GM23338 (cell line): ENCODE measurements at regions not wholly inside any gene's neighbourhood (a gene's known extent, or its start where the extent isn't known, plus 50 kb on each side); places are given as distances from the start of the nearest gene placed in this dataset.

Experiments used
- ATAC-seq: fragments of 200-7000 bp; cut with Tn5 transposase; 3 replicates; pipeline ENCODE4 v1.9.1; 2020
- DNase-seq: peaks from one replicate; pipeline ENCODE4 v3.0.0-alpha.2; 2015; ENCODE audit warnings: low spot score
- H2AFZ ChIP-seq: fragments of 200-600 bp; sonication (generic); 2 replicates; pipeline ENCODE4 v1.8.0; 2016; ENCODE audit warnings: antibody characterized with exemption, mild to moderate bottlenecking, moderate library complexity
- H3F3A ChIP-seq: fragments of 200-600 bp; sonication (generic); replicated peaks from 2 replicates; pipeline ENCODE4 v1.8.0; 2017; ENCODE audit warnings: antibody characterized with exemption, mixed run types, low read depth
- H3K27ac ChIP-seq: fragments of 200-600 bp; sonication (generic); 2 replicates; pipeline ENCODE4 v1.6.1; 2016; ENCODE audit warnings: low read depth
- H3K27me3 ChIP-seq: fragments of 200-600 bp; sonication (generic); 2 replicates; pipeline ENCODE4 v1.8.0; 2016; ENCODE audit warnings: mild to moderate bottlenecking, mixed run types, moderate library complexity; ENCODE audit not compliant: insufficient read depth
- H3K36me3 ChIP-seq: fragments of 200-600 bp; sonication (generic); 2 replicates; pipeline ENCODE4 v1.8.0; 2016; ENCODE audit warnings: mild to moderate bottlenecking; ENCODE audit not compliant: insufficient read depth
- H3K4me1 ChIP-seq: fragments of 200-600 bp; sonication (generic); 2 replicates; pipeline ENCODE4 v1.8.0; 2016; ENCODE audit warnings: mild to moderate bottlenecking, moderate library complexity; ENCODE audit not compliant: insufficient read depth
- H3K4me2 ChIP-seq: fragments of 200-600 bp; sonication (generic); 2 replicates; pipeline ENCODE4 v1.7.1; 2017; ENCODE audit warnings: mixed run types
- H3K4me3 ChIP-seq: fragments of 200-600 bp; sonication (generic); 2 replicates; pipeline ENCODE4 v1.6.1; 2016; ENCODE audit warnings: mixed run types
- H3K79me2 ChIP-seq: fragments of 200-600 bp; sonication (generic); replicated peaks from 2 replicates; pipeline ENCODE4 v1.8.0; 2017; ENCODE audit warnings: mild to moderate bottlenecking; ENCODE audit not compliant: insufficient read depth
- H3K9me2 ChIP-seq: fragments of 200-600 bp; sonication (generic); 2 replicates; pipeline ENCODE4 v1.8.0; 2017; ENCODE audit not compliant: insufficient read depth
- H4K20me1 ChIP-seq: fragments of 200-600 bp; sonication (generic); replicated peaks from 2 replicates; pipeline ENCODE4 v1.8.0; 2017; ENCODE audit warnings: mild to moderate bottlenecking; ENCODE audit not compliant: insufficient read depth
- H3K27ac Mint-ChIP-seq: 2 replicates; pipeline ENCODE4 v1.8.0; 2020; ENCODE audit warnings: inconsistent platforms, mild to moderate bottlenecking, moderate library complexity, mixed read lengths
- H3K27me3 Mint-ChIP-seq: 3 replicates; pipeline ENCODE4 v1.8.0; 2022; ENCODE audit warnings: low read depth, mild to moderate bottlenecking, moderate library complexity, mixed read lengths, inconsistent platforms; ENCODE audit not compliant: insufficient read depth, poor library complexity
- H3K36me3 Mint-ChIP-seq: 3 replicates; pipeline ENCODE4 v1.8.0; 2021; ENCODE audit warnings: low read depth, mild to moderate bottlenecking, inconsistent platforms, moderate library complexity, mixed read lengths
- H3K4me1 Mint-ChIP-seq: 3 replicates; pipeline ENCODE4 v1.8.0; 2020; ENCODE audit warnings: mild to moderate bottlenecking, inconsistent platforms, mixed read lengths
- H3K4me3 Mint-ChIP-seq: 3 replicates; pipeline ENCODE4 v1.8.0; 2021; ENCODE audit warnings: moderate library complexity, mild to moderate bottlenecking, inconsistent platforms, mixed read lengths
- H3K9me3 Mint-ChIP-seq: 3 replicates; pipeline ENCODE4 v1.8.0; 2020; ENCODE audit warnings: moderate library complexity, mild to moderate bottlenecking, inconsistent platforms, mixed read lengths
- CREB1 ChIP-seq: fragments of 250-450 bp; sonication (Bioruptor Pico); IDR thresholded peaks from 2 replicates; pipeline ENCODE4 v1.5.0; 2020; ENCODE audit warnings: low read depth, mild to moderate bottlenecking, moderate library complexity
- EZH2 ChIP-seq: fragments of 200-600 bp; sonication (generic); IDR thresholded peaks from one replicate; pipeline ENCODE4 v1.8.0; 2017; ENCODE audit warnings: antibody characterized with exemption, mild to moderate bottlenecking, low read depth; ENCODE audit not compliant: unreplicated experiment
- EZH2phosphoT487 ChIP-seq: fragments of 200-600 bp; sonication (generic); IDR thresholded peaks from one replicate; pipeline ENCODE4 v1.8.1; 2018; ENCODE audit warnings: antibody characterized with exemption; ENCODE audit not compliant: unreplicated experiment
- JUNB ChIP-seq: IDR thresholded peaks from one replicate; pipeline ENCODE4 v1.6.1; 2016; ENCODE audit warnings: antibody characterized with exemption; ENCODE audit not compliant: unreplicated experiment
- NANOG ChIP-seq: IDR thresholded peaks from 2 replicates; pipeline ENCODE4 v1.6.1; 2016; ENCODE audit warnings: antibody characterized with exemption, borderline replicate concordance
- POLR2AphosphoS5 ChIP-seq: IDR thresholded peaks from 2 replicates; pipeline ENCODE4 v1.6.1; 2016; ENCODE audit warnings: antibody characterized with exemption, low read depth
- STAT1 ChIP-seq: IDR thresholded peaks from one replicate; pipeline ENCODE4 v1.6.1; 2016; ENCODE audit warnings: antibody characterized with exemption; ENCODE audit not compliant: unreplicated experiment
- ZNF331 ChIP-seq: fragments of 250-450 bp; sonication (Bioruptor Pico); IDR thresholded peaks from 2 replicates; pipeline ENCODE4 v1.5.0; 2020; ENCODE audit warnings: low read depth, mild to moderate bottlenecking, moderate library complexity
- TF ChIP-seq, protein P1 (sequence below): IDR thresholded peaks from 2 replicates; pipeline ENCODE4 v1.6.1; 2016; ENCODE audit warnings: antibody characterized with exemption
- TF ChIP-seq, protein P2 (sequence below), 2 experiments: fragments of 200-600 bp in 1 of 2; sonication (generic) in 1 of 2; conservative IDR thresholded peaks; 2 replicates each; pipeline versions ENCODE4 v1.5.1 to v1.6.1; 2016 to 2017; ENCODE audit warnings: antibody characterized with exemption in 2 of 2, low read depth in 2 of 2, mild to moderate bottlenecking in 2 of 2, moderate library complexity in 1 of 2
- TF ChIP-seq, protein P3 (sequence below): IDR thresholded peaks from one replicate; pipeline ENCODE4 v1.6.1; 2018; ENCODE audit warnings: antibody characterized with exemption; ENCODE audit not compliant: unreplicated experiment

DNA sequence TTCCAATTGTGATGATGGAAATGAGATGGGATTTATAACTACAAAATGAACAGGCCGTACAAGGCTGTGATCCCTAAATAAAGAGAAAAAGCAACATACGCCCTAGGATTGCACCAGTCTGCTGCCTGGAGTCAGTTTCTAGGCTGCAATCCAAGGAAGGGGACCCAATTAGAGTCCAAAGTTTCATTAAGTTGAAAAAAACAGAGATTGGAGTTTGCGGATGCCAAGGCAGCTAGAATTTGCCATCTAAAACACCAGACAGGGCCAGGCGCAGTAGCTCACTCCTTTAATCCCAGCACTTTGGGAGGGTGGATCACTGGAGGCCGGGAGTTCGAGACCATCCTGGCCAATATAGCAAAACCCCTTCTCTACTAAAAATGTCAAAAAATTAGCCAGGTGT is 661.0 kb downstream of the RPS29 start:
- no peak for DNase-seq
- Mint-ChIP-seq H3K27me3 (no peaks in the 10 kb centered on the region), H3K4me3 (no peak overlapping the region)

More for the DNA sequence above, 661.0 kb downstream of the RPS29 start:
- Mint-ChIP-seq H3K9me3 (no peaks in the 10 kb centered on the region), H3K4me1 (peaks cover 4% of the 10 kb centered on the region; the same call in 1 of the 3 replicates), H3K27ac (no peak overlapping the region), H3K36me3 (no peaks in the 10 kb centered on the region)
- Histone ChIP-seq H3K79me2 (no peaks in the 10 kb centered on the region), H4K20me1 (no peaks in the 10 kb centered on the region), H3K9me2 (peaks cover 6% of the 10 kb centered on the region; the same call in 1 of the 2 replicates), H3K4me2 (no peak overlapping the region), H2AFZ (no peak overlapping the region), H3F3A (no peaks in the 10 kb centered on the region), H3K4me1 (no peaks in the 10 kb centered on the region), H3K4me3 (no peak overlapping the region), H3K27me3 (no peaks in the 10 kb centered on the region), H3K36me3 (no peaks in the 10 kb centered on the region), H3K27ac (no peak overlapping the region)
- TF ChIP-seq, protein P1, sequence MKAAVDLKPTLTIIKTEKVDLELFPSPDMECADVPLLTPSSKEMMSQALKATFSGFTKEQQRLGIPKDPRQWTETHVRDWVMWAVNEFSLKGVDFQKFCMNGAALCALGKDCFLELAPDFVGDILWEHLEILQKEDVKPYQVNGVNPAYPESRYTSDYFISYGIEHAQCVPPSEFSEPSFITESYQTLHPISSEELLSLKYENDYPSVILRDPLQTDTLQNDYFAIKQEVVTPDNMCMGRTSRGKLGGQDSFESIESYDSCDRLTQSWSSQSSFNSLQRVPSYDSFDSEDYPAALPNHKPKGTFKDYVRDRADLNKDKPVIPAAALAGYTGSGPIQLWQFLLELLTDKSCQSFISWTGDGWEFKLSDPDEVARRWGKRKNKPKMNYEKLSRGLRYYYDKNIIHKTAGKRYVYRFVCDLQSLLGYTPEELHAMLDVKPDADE, result no peak
- TF ChIP-seq, protein P2, sequence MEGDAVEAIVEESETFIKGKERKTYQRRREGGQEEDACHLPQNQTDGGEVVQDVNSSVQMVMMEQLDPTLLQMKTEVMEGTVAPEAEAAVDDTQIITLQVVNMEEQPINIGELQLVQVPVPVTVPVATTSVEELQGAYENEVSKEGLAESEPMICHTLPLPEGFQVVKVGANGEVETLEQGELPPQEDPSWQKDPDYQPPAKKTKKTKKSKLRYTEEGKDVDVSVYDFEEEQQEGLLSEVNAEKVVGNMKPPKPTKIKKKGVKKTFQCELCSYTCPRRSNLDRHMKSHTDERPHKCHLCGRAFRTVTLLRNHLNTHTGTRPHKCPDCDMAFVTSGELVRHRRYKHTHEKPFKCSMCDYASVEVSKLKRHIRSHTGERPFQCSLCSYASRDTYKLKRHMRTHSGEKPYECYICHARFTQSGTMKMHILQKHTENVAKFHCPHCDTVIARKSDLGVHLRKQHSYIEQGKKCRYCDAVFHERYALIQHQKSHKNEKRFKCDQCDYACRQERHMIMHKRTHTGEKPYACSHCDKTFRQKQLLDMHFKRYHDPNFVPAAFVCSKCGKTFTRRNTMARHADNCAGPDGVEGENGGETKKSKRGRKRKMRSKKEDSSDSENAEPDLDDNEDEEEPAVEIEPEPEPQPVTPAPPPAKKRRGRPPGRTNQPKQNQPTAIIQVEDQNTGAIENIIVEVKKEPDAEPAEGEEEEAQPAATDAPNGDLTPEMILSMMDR (conservative IDR thresholded peaks at IDR 0.05; ENCODE audit: low read depth in 2 of 2), result no peak
- TF ChIP-seq, protein P3, sequence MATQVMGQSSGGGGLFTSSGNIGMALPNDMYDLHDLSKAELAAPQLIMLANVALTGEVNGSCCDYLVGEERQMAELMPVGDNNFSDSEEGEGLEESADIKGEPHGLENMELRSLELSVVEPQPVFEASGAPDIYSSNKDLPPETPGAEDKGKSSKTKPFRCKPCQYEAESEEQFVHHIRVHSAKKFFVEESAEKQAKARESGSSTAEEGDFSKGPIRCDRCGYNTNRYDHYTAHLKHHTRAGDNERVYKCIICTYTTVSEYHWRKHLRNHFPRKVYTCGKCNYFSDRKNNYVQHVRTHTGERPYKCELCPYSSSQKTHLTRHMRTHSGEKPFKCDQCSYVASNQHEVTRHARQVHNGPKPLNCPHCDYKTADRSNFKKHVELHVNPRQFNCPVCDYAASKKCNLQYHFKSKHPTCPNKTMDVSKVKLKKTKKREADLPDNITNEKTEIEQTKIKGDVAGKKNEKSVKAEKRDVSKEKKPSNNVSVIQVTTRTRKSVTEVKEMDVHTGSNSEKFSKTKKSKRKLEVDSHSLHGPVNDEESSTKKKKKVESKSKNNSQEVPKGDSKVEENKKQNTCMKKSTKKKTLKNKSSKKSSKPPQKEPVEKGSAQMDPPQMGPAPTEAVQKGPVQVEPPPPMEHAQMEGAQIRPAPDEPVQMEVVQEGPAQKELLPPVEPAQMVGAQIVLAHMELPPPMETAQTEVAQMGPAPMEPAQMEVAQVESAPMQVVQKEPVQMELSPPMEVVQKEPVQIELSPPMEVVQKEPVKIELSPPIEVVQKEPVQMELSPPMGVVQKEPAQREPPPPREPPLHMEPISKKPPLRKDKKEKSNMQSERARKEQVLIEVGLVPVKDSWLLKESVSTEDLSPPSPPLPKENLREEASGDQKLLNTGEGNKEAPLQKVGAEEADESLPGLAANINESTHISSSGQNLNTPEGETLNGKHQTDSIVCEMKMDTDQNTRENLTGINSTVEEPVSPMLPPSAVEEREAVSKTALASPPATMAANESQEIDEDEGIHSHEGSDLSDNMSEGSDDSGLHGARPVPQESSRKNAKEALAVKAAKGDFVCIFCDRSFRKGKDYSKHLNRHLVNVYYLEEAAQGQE, result no peak
- TF ChIP-seq CREB1 (CRISPR knock-in tag), result no peak
- TF ChIP-seq EZH2phosphoT487, result no peak
- TF ChIP-seq JUNB, result no peak
- TF ChIP-seq ZNF331, result no peak
- TF ChIP-seq NANOG, result no peak
- TF ChIP-seq POLR2AphosphoS5, result no peak
- no peak for TF ChIP-seq STAT1
- TF ChIP-seq EZH2, result no peak
- no peak for ATAC-seq
